HG03139 (cell line): ENCODE measurements at regions not wholly inside any gene's neighbourhood (a gene's known extent, or its start where the extent isn't known, plus 50 kb on each side); places are given as distances from the start of the nearest gene placed in this dataset.

Experiments
- ATAC-seq: cut with Tn5 transposase; IDR thresholded peaks from one replicate; pipeline ENCODE4 v1.9.1; 2021; ENCODE audit not compliant: unreplicated experiment

GRCh38 chr2:138428710-138429440, 72.7 kb upstream of the SPOPL start:
- ATAC-seq = no peak

DNA sequence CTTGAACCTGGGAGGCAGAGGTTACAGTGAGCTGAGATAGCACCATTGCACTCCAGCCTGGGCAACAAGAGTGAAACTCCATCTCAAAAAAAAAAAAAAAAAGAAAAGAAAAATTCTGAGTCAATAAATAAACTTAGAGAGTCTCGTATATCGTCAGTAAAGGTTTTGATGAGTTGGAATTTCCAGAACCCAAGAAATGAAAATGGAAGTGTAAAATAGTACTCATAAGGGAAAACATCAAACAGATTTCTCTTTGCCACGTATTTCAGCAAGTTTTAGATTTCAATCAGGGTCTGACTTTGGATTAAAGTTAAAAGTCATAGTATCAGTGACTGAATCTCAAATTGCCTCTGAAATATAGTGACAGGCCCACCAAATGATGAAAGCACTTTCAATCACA, 71.4 kb upstream of the SPOPL start:
- no peak for ATAC-seq

DNA sequence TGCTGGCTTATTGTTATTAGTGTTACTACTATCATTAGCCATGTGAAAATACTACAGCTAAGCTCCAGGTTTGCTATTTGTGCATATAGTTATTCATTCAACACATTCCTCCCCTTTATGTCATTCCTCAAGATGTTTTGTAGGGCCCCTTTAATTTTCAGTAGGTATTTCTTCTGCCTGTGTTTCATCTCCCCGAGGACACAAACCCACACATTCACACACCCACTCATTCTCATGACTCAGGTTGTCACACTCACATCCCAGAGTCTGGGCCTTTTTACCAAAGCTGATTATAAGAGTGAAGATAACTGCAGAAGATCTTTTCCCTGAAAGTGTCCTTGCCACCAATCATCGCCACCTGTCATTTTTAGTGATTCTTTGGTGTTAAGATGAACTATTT, 68.6 kb upstream of the SPOPL start:
- no peak for ATAC-seq

GRCh38 chr2:138433995-138434951, 67.3 kb upstream of the SPOPL start:
- no peak for ATAC-seq

GRCh38 chr2:138435701-138436100, 65.9 kb upstream of the SPOPL start:
- ATAC-seq = no peak

DNA sequence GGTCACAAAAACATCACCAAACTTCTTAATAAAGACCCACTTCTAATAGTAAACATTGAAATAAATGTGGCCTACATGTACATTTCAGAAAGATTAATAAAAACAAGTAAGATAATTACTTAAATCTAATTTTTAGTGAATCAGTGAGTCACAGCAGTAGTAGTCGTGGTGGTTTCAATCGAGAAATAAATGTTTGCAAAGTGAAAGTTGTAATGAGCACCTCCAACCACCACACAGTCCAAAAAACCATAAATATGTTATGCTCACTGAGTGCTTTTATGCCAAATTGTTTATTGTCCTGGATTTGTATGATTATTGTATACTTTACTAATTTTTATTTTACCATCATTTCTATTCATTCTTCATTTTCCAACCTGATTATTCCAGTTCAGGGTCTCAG, 61.8 kb upstream of the SPOPL start:
- ATAC-seq = no peak

- no peak for ATAC-seq
Measured at GRCh38 chr2:138440759-138441158, 60.8 kb upstream of the SPOPL start.

DNA sequence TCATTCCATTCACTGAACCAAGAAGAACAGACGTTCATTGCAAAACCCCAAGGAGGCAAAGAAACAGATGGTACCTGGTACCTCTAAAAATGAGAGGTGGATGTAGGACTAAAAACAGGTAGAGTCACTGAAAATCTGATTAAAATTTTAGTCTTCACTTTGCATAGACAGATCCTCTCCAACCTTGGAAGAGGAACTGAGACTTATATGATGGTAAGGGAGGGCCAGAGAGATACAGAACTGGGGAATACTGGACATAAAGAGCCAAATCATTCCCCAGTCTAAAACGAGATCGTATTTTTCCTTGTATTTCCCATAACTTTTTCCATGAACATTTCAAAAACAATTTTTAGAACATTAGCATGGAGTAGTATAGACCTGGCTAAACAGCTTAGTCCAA, 59.7 kb upstream of the SPOPL start:
- no peak for ATAC-seq

DNA sequence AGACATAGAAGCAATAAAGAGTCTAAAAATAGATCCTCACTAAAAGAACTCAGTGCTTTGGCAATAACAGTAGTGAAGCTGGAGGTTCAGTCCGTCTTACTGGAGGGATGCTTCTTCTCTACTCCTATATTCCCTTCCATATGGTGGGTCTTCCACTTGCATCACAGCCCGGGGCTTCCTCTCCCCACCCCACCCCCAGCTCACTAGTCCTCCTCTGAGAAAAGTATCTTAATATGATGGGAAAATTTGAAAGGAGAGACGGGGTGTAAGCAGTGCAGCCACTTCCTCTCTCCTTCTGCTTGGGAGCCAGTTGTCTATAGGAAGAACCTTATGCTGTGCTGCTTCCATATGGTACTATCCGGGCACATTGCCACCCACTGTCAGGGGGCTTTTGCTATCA, 57.2 kb upstream of the SPOPL start:
- no peak for ATAC-seq

DNA sequence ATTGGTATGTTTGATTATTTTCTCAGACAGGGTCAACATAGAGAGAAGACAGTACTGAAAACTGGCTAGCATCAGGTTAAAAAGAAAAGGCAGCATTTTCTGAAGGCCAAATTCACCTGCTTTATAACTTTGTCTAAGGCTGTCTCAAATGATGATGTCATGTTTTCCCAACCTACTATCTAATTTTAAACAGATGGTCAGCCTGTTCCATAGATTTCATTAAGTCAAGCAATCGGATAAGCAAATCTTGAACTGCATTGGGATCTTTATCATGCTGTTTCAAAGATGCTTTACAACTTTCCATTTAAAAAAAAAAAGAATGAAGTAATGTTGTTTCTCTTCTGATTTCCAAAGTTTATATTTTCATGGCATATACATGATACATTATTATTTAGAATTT, 56.3 kb upstream of the SPOPL start:
- no peak for ATAC-seq

DNA sequence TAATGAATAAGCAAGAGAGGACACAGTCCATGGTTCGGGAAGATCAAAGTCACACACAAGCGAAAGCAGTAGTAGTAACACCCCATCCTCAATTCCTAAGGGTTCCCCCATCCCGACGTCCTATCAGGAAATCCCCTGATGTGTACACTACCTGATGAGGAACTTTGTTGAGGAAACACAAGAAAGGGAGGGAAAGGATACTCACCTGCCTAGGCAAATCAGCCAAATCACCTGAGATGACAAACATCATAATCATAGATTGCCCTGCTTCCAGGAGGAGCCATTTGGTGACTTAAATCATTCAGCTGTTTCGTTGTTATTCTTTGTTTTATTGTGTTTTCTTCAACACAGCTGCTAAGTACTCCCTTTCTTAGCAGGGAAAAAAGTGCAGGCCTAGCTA, 55.5 kb upstream of the SPOPL start:
- ATAC-seq = no peak

GRCh38 chr2:138447889-138448570, 53.5 kb upstream of the SPOPL start:
- no peak for ATAC-seq
